OCI-LY7 (cell line): ENCODE measurements at regions not wholly inside any gene's neighbourhood (a gene's known extent, or its start where the extent isn't known, plus 50 kb on each side); places are given as distances from the start of the nearest gene placed in this dataset.
"Not testable (repeated sequence)": the region's sequence is repeated elsewhere in the genome, so short reads cannot be mapped to it uniquely, and the experiment has no call there.

Experiments
- BruUV-seq: library from RNA; stranded (reverse); fragments of 400-500 nt; replicated peaks from 2 replicates; lab custom pipeline; 2021; lab: Mats Ljungman, UMichigan
- CTCF ChIA-PET: fragments of 300-600 bp; sonication (Branson Sonifier 250); formaldehyde crosslinking; loops from one replicate; lab custom pipeline; 2022; ENCODE audit warnings: antibody characterized with exemption; ENCODE audit not compliant: unreplicated experiment; lab: Charles Lee
- POLR2A ChIA-PET: fragments of 300-600 bp; sonication (Branson Sonifier 250); formaldehyde crosslinking; loops from one replicate; lab custom pipeline; 2022; ENCODE audit warnings: antibody characterized with exemption; lab: Charles Lee
- DNase-seq: peaks from one replicate; pipeline ENCODE4 v3.0.0-alpha.2; 2015; ENCODE audit warnings: low spot score
- H2AFZ ChIP-seq: fragments of 200-600 bp; sonication (generic), shearing (Covaris generic); 2 replicates; pipeline ENCODE4 v1.6.1; 2014; ENCODE audit warnings: mild to moderate bottlenecking, antibody characterized with exemption, low read length, moderate library complexity
- H3K27ac ChIP-seq: fragments of 200-600 bp; sonication (generic); 2 replicates; pipeline ENCODE4 v1.5.1; 2014; ENCODE audit warnings: mixed run types, low read depth, mild to moderate bottlenecking, moderate library complexity, low read length, inconsistent platforms; ENCODE audit not compliant: poor library complexity, severe bottlenecking
- H3K36me3 ChIP-seq: fragments of 200-600 bp; sonication (generic); 2 replicates; pipeline ENCODE4 v1.6.1; 2014; ENCODE audit warnings: mild to moderate bottlenecking, antibody characterized with exemption, low read length, moderate library complexity, mixed read lengths; ENCODE audit not compliant: insufficient read depth
- H3K4me1 ChIP-seq: fragments of 200-600 bp; sonication (generic); 2 replicates; pipeline ENCODE4 v1.5.1; 2014; ENCODE audit warnings: mild to moderate bottlenecking, low read length; ENCODE audit not compliant: insufficient read depth, poor library complexity, severe bottlenecking
- H3K4me2 ChIP-seq: fragments of 200-600 bp; sonication (generic); 2 replicates; pipeline ENCODE4 v1.6.1; 2014; ENCODE audit warnings: mild to moderate bottlenecking, low read length
- H3K4me3 ChIP-seq: fragments of 200-600 bp; sonication (generic); 2 replicates; pipeline ENCODE4 v1.5.1; 2014; ENCODE audit warnings: mild to moderate bottlenecking, low read depth, low read length; ENCODE audit not compliant: poor library complexity, severe bottlenecking
- H3K79me2 ChIP-seq: fragments of 200-600 bp; sonication (generic); 2 replicates; pipeline ENCODE4 v1.6.1; 2016; ENCODE audit warnings: low read depth, mild to moderate bottlenecking, low read length, moderate library complexity, mixed read lengths; ENCODE audit not compliant: insufficient read depth
- H3K9me2 ChIP-seq: fragments of 200-600 bp; sonication (generic); 2 replicates; pipeline ENCODE4 v1.6.1; 2016; ENCODE audit warnings: mild to moderate bottlenecking, low read length, mixed read lengths; ENCODE audit not compliant: insufficient read depth
- H3K9me3 ChIP-seq: fragments of 200-600 bp; sonication (generic); 2 replicates; pipeline ENCODE4 v1.6.1; 2014; ENCODE audit warnings: mild to moderate bottlenecking, mixed run types, low read length, mixed read lengths
- H4K20me1 ChIP-seq: fragments of 200-600 bp; sonication (generic); 2 replicates; pipeline ENCODE4 v1.6.1; 2014; ENCODE audit warnings: mild to moderate bottlenecking, antibody characterized with exemption, low read length, moderate library complexity, mixed read lengths; ENCODE audit not compliant: insufficient read depth
- EZH2phosphoT487 ChIP-seq: fragments of 200-600 bp; sonication (generic); IDR thresholded peaks from 2 replicates; pipeline ENCODE4 v1.6.1; 2018; ENCODE audit warnings: low read depth, borderline replicate concordance, mild to moderate bottlenecking, mixed run types, antibody characterized with exemption, low read length, moderate library complexity, mixed read lengths
- intact Hi-C: fragments of 100-400 bp; cut with micrococcal nuclease; formaldehyde crosslinking; loops from one replicate; pipeline ENCODE4 v1.10.0; 2022; ENCODE audit not compliant: unreplicated experiment
- TF ChIP-seq, protein P1 (sequence below): fragments of 200-600 bp; sonication (generic); conservative IDR thresholded peaks from 2 replicates; pipeline ENCODE4 v1.5.1; 2014; ENCODE audit warnings: mild to moderate bottlenecking, antibody characterized with exemption, low read length, moderate library complexity, mixed read lengths

DNA sequence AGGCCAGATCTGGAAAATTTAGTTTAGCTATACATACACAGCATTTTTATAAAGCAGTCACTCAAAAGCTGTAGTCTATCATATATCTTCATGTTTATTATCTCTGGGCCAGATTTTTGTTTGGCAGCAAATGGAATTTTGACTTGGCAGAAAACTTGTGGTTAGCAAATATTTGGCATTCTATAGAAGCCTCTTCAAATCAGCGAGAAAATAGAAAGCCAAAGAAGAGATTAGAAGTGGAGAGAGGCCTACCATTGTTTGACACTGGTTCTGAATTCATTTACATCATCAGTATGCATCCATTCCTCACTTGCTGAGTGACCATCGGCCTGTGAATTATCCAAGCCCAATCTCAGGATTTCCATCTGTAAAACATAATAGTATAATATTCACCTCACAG, 1077.6 kb downstream of the GALC start:
- no peak for TF ChIP-seq EZH2phosphoT487
- TF ChIP-seq, protein P1, sequence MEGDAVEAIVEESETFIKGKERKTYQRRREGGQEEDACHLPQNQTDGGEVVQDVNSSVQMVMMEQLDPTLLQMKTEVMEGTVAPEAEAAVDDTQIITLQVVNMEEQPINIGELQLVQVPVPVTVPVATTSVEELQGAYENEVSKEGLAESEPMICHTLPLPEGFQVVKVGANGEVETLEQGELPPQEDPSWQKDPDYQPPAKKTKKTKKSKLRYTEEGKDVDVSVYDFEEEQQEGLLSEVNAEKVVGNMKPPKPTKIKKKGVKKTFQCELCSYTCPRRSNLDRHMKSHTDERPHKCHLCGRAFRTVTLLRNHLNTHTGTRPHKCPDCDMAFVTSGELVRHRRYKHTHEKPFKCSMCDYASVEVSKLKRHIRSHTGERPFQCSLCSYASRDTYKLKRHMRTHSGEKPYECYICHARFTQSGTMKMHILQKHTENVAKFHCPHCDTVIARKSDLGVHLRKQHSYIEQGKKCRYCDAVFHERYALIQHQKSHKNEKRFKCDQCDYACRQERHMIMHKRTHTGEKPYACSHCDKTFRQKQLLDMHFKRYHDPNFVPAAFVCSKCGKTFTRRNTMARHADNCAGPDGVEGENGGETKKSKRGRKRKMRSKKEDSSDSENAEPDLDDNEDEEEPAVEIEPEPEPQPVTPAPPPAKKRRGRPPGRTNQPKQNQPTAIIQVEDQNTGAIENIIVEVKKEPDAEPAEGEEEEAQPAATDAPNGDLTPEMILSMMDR: no peak
- CTCF ChIA-PET: interaction anchor here (0.8 kb wide), 1 partner anchor 114 kb away, joined by 3 read pairs; no protein-coding TSS in a partner anchor

DNA sequence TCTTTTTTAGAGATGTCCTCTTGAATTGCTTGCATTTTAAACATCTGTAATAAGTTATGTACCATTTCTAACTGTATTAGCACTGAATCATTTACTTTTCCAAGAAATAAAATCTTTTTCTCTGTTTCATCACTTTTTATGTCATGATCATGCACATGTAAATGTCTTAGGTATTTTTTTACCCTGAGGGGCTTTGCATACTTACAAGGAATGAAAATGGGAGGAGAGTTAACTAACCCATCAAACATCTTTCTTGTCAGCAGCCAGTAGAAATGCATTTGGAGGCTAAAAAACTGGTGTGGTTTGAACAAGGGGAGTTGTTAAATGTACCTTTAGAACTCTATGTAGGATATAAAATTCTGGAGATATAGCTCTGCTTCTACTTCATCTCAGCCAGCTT, 1080.3 kb downstream of the GALC start:
- CTCF ChIA-PET: no interaction called here

More for the DNA sequence above, 1077.6 kb downstream of the GALC start:
- Histone ChIP-seq H3K4me3 (no peak overlapping the region), H4K20me1 (no peaks in the 10 kb centered on the region), H3K4me2 (no peak overlapping the region), H3K4me1 (no peaks in the 10 kb centered on the region), H3K9me2 (no peaks in the 10 kb centered on the region; the same call in 1 of the 2 replicates), H3K79me2 (no peaks in the 10 kb centered on the region), H3K27ac (no peak overlapping the region), H2AFZ (no peak overlapping the region), H3K36me3 (no peaks in the 10 kb centered on the region), H3K9me3 (no peaks in the 10 kb centered on the region)
- intact Hi-C loops: no loop called here
- no TSS peak for BruUV-seq
- DNase-seq: no peak
- POLR2A ChIA-PET: interaction anchor here (0.6 to 0.9 kb wide), 3 partner anchors 87 to 231 kb away, joined by 3 read pairs; no protein-coding TSS in a partner anchor

DNA sequence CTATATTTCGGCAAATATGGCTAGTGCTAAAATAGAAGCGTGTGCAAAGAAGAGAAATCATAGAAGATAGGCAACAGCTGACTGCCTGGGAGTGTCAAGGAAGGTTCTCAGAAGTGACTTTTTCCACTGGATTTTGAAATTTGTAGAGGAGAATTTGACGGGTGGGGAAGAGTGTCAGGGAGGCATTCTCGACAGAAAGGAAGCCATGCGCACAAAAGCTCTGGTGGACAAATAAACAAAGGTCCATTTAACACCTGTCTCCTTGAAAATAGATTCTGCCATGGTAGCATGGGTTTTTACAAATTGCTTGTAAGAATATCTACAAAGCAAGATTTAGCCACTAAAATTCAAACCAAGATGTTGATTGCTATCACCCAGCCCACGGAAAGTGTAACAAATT, 1081.5 kb downstream of the GALC start:
- intact Hi-C loops: no loop called here
- Histone ChIP-seq H3K79me2 (no peaks in the 10 kb centered on the region), H3K4me3 (no peak overlapping the region), H3K4me2 (no peak overlapping the region), H3K9me3 (no peaks in the 10 kb centered on the region), H3K9me2 (no peaks in the 10 kb centered on the region), H3K27ac (no peak overlapping the region), H2AFZ (no peak overlapping the region), H4K20me1 (no peaks in the 10 kb centered on the region), H3K4me1 (no peaks in the 10 kb centered on the region), H3K36me3 (no peaks in the 10 kb centered on the region)
- BruUV-seq: no TSS peak
- TF ChIP-seq EZH2phosphoT487: no peak
- TF ChIP-seq, protein P1: no peak
- DNase-seq: no peak
- ChIA-PET CTCF (no interaction called here), POLR2A (no interaction called here)

More for the DNA sequence above, 1080.3 kb downstream of the GALC start:
- Histone ChIP-seq H3K36me3 (no peaks in the 10 kb centered on the region), H4K20me1 (no peaks in the 10 kb centered on the region), H3K27ac (no peak overlapping the region), H2AFZ (no peak overlapping the region), H3K4me3 (no peak overlapping the region), H3K79me2 (no peaks in the 10 kb centered on the region), H3K4me2 (no peak overlapping the region), H3K4me1 (no peaks in the 10 kb centered on the region), H3K9me2 (no peaks in the 10 kb centered on the region), H3K9me3 (no peaks in the 10 kb centered on the region)
- TF ChIP-seq EZH2phosphoT487: no peak
- TF ChIP-seq, protein P1: no peak
- POLR2A ChIA-PET: interaction anchor here (0.6 kb wide), 1 partner anchor 8 kb away, joined by 3 read pairs; no protein-coding TSS in a partner anchor
- intact Hi-C loops: no loop called here
- no TSS peak for BruUV-seq
- no peak for DNase-seq

DNA sequence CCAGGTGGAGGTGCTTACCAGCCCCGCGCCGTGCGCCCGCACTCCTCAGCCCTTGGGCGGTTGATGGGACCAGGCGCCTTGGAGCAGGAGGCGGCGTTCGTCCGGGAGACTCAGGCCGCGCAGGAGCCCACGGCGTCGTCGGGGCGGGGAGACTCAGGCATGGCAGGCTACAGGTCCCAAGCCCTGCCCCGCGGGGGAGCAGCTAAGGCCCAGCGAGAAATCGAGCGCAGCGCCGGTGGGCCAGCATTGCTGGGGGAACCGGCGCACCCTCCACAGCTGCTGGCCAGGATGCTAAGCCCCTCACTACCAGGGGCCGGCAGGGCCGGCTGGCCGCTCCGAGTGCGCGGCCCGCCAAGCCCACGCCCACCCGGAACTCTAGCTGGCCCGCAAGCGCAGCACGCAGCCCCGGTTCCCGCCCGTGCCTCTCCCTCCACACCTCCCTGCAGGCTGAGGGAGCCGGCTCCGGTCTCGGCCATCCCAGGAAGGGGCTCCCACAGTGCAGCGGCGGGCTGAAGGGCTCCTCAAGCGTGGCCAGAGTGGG, 1087.5 kb downstream of the GALC start:
- H2AFZ ChIP-seq, H3K79me2 ChIP-seq, H3K36me3 ChIP-seq, H3K4me2 ChIP-seq, intact Hi-C loops, H4K20me1 ChIP-seq, CTCF ChIA-PET, H3K4me1 ChIP-seq, H3K9me3 ChIP-seq, H3K27ac ChIP-seq, DNase-seq, POLR2A ChIA-PET, BruUV-seq, H3K4me3 ChIP-seq, H3K9me2 ChIP-seq: not testable (repeated sequence)
